BJ (cell line): ENCODE measurements at regions not wholly inside any gene's neighbourhood (a gene's known extent, or its start where the extent isn't known, plus 50 kb on each side); places are given as distances from the start of the nearest gene placed in this dataset.

Experiments used
- CTCF ChIA-PET: fragments of 350-600 bp; formaldehyde crosslinking; extraction: SDS; loops from one replicate; lab custom pipeline; 2021; ENCODE audit warnings: antibody characterized with exemption, inconsistent platforms; lab: Yijun Ruan, JAX
- POLR2A ChIA-PET: fragments of 300-600 bp; sonication (Branson Sonifier 250); formaldehyde crosslinking; extraction: SDS; loops from one replicate; lab custom pipeline; 2021; ENCODE audit warnings: antibody characterized with exemption; lab: Charles Lee
- DNase-seq: peaks from one replicate; pipeline ENCODE4 v3.0.0-alpha.2; 2011; ENCODE audit warnings: low read depth
- H3K27me3 ChIP-seq: 2 replicates; pipeline ENCODE4 v1.6.0; 2011; ENCODE audit warnings: low read length; ENCODE audit not compliant: control insufficient read depth, insufficient read depth
- H3K36me3 ChIP-seq: 2 replicates; pipeline ENCODE4 v1.5.1; 2011; ENCODE audit warnings: low read length; ENCODE audit not compliant: control insufficient read depth, insufficient read depth
- H3K4me3 ChIP-seq: 2 replicates; pipeline ENCODE4 v1.5.1; 2011; ENCODE audit warnings: low read depth, mild to moderate bottlenecking, control low read depth, low read length
- TF ChIP-seq, protein P1 (sequence below): IDR thresholded peaks from 2 replicates; pipeline ENCODE4 v1.5.1; 2011; ENCODE audit warnings: low read depth, mild to moderate bottlenecking, control low read depth, inconsistent platforms, low read length, moderate library complexity; ENCODE audit not compliant: insufficient read depth

DNA sequence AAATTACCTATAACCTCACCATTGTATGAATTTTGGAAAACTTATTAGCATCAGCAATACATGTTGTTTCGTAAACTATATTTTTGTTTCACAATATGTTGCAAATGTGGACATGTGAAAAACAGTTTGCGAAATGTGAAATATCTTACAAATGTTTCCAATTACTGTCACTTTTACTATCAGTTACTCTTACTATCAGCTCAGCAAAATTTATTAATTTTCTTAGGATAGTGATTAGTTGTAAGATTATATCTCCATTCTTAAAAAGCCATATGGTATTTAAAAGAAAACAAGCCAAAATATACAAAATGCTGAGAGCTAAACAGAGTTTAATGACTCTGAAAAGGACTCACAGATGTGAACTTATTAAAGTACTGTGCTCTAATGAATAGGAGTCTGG, 111.9 kb upstream of the LPAR1 start:
- ChIA-PET CTCF (interaction anchor here (0.6 to 1.9 kb wide), 3 partner anchors 113 to 581 kb away, joined by 3 to 6 read pairs (median 3); no protein-coding TSS in a partner anchor), POLR2A (no interaction called here)
- Histone ChIP-seq H3K4me3 (no peak overlapping the region), H3K27me3 (no peaks in the 10 kb centered on the region), H3K36me3 (no peaks in the 10 kb centered on the region)
- no peak for DNase-seq
- TF ChIP-seq, protein P1, sequence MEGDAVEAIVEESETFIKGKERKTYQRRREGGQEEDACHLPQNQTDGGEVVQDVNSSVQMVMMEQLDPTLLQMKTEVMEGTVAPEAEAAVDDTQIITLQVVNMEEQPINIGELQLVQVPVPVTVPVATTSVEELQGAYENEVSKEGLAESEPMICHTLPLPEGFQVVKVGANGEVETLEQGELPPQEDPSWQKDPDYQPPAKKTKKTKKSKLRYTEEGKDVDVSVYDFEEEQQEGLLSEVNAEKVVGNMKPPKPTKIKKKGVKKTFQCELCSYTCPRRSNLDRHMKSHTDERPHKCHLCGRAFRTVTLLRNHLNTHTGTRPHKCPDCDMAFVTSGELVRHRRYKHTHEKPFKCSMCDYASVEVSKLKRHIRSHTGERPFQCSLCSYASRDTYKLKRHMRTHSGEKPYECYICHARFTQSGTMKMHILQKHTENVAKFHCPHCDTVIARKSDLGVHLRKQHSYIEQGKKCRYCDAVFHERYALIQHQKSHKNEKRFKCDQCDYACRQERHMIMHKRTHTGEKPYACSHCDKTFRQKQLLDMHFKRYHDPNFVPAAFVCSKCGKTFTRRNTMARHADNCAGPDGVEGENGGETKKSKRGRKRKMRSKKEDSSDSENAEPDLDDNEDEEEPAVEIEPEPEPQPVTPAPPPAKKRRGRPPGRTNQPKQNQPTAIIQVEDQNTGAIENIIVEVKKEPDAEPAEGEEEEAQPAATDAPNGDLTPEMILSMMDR = no peak

DNA sequence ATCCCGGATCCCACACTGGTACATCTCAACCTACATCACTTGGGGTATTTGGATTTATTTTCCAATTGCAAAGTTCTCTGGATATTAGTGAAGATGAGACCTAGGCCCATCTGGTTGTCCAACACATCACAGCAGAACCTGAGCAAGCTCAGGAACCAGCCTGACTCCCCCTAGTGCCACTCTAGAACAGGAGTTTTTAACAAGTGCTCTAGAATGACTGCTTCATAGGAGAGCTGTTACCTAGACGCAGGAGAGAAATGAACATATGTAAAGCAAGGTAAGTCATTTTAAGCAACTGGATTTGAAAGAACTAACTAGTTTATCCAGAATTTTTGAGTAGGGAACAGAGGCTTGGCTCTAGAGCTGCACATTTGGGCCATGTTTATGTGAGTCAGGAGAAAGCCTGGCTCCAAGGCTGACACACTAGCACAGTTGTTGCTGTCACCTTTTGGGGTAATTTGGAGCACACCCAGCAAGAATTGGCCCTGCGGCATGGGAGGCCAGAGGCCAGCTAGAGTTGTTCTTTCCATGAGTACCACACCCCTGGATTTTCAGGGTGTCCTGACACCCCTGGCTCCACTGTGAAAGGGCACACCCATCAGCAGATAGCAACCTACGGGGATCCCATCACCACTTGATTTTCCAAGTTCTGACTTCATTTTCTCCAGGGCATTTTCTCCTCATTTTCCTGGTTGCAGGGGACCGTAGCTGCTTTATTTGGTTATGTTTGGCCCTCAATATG, 110.9 kb upstream of the LPAR1 start:
- POLR2A ChIA-PET = no interaction called here
- CTCF ChIA-PET = interaction anchor here (0.6 to 1.9 kb wide), 3 partner anchors 34 to 250 kb away, joined by 3 to 6 read pairs (median 3); no protein-coding TSS in a partner anchor
- TF ChIP-seq, protein P1 = peak; percentile 38
- H3K27me3 ChIP-seq = no peaks in the 10 kb centered on the region
- DNase-seq = no peak
- H3K36me3 ChIP-seq = no peaks in the 10 kb centered on the region
- H3K4me3 ChIP-seq = no peak overlapping the region

DNA sequence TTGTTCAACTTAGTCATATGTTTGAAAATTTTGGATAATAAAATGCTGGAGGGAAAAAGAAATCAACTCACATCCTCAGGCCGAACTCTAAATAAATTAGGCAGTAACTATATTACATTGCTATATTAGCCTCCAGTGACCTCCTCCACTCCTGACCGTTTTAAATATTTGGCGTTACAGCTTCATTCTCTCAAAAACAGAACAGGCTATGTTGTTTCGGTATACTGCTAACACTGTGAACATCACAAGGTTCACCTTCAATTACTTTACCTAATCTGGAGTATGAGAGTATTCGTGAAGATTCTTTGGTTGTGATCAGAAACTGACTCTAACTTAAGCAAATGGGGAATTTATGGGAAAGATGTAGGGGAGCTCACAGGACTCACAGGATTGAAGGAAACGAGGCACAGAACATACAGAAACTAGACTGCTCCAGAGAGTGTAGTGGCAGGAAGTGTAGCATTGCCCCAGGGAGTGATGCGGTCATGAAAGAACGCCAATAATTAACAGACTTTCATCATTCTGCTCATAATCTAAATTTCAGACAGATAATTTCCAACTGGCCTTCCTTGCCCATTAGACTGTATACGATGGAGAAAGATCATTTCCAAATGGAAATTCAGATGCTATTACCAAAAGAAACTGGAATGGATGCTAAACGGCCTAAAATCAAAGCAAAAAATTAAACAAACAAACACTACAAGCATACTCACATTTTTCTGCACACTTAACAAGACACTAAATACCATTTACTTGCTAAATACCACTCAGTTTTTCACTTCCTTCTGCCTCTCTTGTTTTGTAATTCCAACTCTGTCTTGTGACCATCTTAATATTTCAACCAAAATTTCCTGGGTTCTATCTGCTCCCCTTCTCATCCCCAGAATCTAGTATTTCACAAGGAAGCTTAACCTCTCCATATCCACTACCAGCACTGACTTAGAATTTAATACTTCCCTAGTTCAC, 110.1 kb upstream of the LPAR1 start:
- TF ChIP-seq, protein P1 = no peak
- Histone ChIP-seq H3K4me3 (no peak overlapping the region), H3K36me3 (no peaks in the 10 kb centered on the region), H3K27me3 (no peaks in the 10 kb centered on the region)
- POLR2A ChIA-PET = no interaction called here
- peak; percentile 50 for DNase-seq
- CTCF ChIA-PET = no interaction called here

DNA sequence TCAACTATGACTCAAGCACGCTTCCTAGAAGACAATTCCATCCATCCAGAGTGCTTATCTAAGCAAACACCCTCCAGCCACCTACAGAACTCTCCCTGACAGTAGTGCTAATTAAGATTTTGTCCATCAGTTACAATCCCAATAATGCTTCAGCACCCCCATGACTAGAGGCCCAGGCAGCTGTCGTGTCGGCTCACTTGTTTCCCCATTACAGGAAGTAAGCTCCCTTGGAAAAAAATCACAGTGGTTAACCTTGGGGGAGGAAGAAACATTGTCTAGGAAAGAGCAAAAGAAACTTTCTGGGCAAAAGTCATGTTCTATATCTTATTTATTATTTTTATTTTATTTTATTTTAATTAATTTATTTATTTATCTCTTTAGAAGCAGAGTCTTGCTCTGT, 108.8 kb upstream of the LPAR1 start:
- H3K27me3 ChIP-seq = no peaks in the 10 kb centered on the region
- TF ChIP-seq, protein P1 = no peak
- no peaks in the 10 kb centered on the region for H3K36me3 ChIP-seq
- no peak overlapping the region for H3K4me3 ChIP-seq
- DNase-seq = no peak
- ChIA-PET CTCF (no interaction called here), POLR2A (no interaction called here)

DNA sequence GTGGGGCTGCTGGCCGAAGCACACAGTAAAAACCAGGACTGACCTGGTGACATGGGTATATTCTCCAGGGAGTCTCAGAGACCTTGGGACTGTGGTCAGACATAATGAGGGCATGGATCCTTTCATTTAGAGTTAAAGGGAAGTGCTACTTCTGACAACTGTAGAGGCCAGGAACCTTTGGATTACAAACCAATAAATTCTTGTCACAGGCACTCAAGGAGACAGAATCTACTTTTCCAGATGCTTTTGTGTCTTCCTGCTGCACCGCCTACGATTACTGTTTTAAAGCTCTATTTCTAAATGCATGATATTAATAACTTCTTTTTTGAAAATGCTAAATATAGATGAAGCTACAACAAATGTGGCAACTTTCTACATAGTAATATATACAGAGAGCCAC, 106.5 kb upstream of the LPAR1 start:
- no peak for DNase-seq
- TF ChIP-seq, protein P1 = no peak
- CTCF ChIA-PET = no interaction called here
- POLR2A ChIA-PET = no interaction called here
- no peaks in the 10 kb centered on the region for H3K27me3 ChIP-seq
- H3K4me3 ChIP-seq = no peak overlapping the region
- no peaks in the 10 kb centered on the region for H3K36me3 ChIP-seq
